Renal pelvis (tissue), 1 donor: ENCODE measurements at regions not wholly inside any gene's neighbourhood (a gene's known extent, or its start where the extent isn't known, plus 50 kb on each side); places are given as distances from the start of the nearest gene placed in this dataset.
"Not testable (repeated sequence)": the region's sequence is repeated elsewhere in the genome, so short reads cannot be mapped to it uniquely, and the experiment has no call there.

Source experiments
- DNase-seq: peaks from one replicate; pipeline ENCODE4 v3.0.0-alpha.2; 2013

GRCh38 chr3:56926243-56926946, 124.6 kb upstream of the ARHGEF3 start:
- no peak for DNase-seq

- DNase-seq, result not testable (repeated sequence)
Measured at GRCh38 chr3:56924700-56925099, 123.0 kb upstream of the ARHGEF3 start.

GRCh38 chr3:56923526-56924224, 121.9 kb upstream of the ARHGEF3 start:
- no peak for DNase-seq

GRCh38 chr3:56921573-56922453, 120.1 kb upstream of the ARHGEF3 start:
- no peak for DNase-seq

- no peak for DNase-seq
Measured at GRCh38 chr3:56919797-56920195, 118.0 kb upstream of the ARHGEF3 start.

GRCh38 chr3:56919137-56919796, 117.5 kb upstream of the ARHGEF3 start:
- DNase-seq, result no peak

- no peak for DNase-seq
Measured at GRCh38 chr3:56918111-56918568, 116.4 kb upstream of the ARHGEF3 start.

- DNase-seq, result no peak
Measured at GRCh38 chr3:56917361-56918110, 115.8 kb upstream of the ARHGEF3 start.

- no peak for DNase-seq
Measured at GRCh38 chr3:56916716-56917360, 115.1 kb upstream of the ARHGEF3 start.

- no peak for DNase-seq
Measured at GRCh38 chr3:56915966-56916586, 114.3 kb upstream of the ARHGEF3 start.

- no peak for DNase-seq
Measured at GRCh38 chr3:56914646-56915045, 112.9 kb upstream of the ARHGEF3 start.

GRCh38 chr3:56911363-56911762, 109.6 kb upstream of the ARHGEF3 start:
- no peak for DNase-seq

GRCh38 chr3:56909349-56909748, 107.6 kb upstream of the ARHGEF3 start:
- no peak for DNase-seq

- DNase-seq, result no peak
Measured at GRCh38 chr3:56908004-56908403, 106.3 kb upstream of the ARHGEF3 start.

- DNase-seq, result no peak
Measured at GRCh38 chr3:56904552-56905215, 102.9 kb upstream of the ARHGEF3 start.

- no peak for DNase-seq
Measured at GRCh38 chr3:56903231-56903782, 101.6 kb upstream of the ARHGEF3 start.

GRCh38 chr3:56902468-56903160, 100.9 kb upstream of the ARHGEF3 start:
- no peak for DNase-seq

- DNase-seq, result no peak
Measured at GRCh38 chr3:56900801-56901200, 99.1 kb upstream of the ARHGEF3 start.

GRCh38 chr3:56899851-56900250, 98.1 kb upstream of the ARHGEF3 start:
- no peak for DNase-seq
